ENCODE measurements at regions not wholly inside any gene's neighbourhood (a gene's known extent, or its start where the extent isn't known, plus 50 kb on each side); places are given as distances from the start of the nearest gene placed in this dataset.

GRCh38 chr18:76736309-76736708 lies 86.0 kb upstream of the ZNF236 start:
- Histone ChIP-seq H3K4me3 (ENCODE audit: low read depth in 2 of 2, low read length in 1 of 2) (no peak overlapping the region), H3K79me2 (ENCODE audit: insufficient read depth) (no peaks in the 10 kb centered on the region), H3K36me3 (replicated peaks in 1 of 2; ENCODE audit: control insufficient read depth in 1 of 2, insufficient read depth in 2 of 2, low read length in 1 of 2) (no peaks in the 10 kb centered on the region), H3K4me1 (ENCODE audit: control insufficient read depth in 1 of 2, insufficient read depth in 2 of 2, low read depth in 1 of 2, low read length in 1 of 2) (peaks cover 0 to 7% of the 10 kb centered on the region in 2 experiments; a peak in 1 of 4 replicates), H3K9me2 (no peaks in the 10 kb centered on the region), H3K9ac (no peak overlapping the region), H3F3A (replicated peaks; ENCODE audit: insufficient read depth) (no peaks in the 10 kb centered on the region), H3K4me2 (no peak overlapping the region), H3K9me3 (no peaks in the 10 kb centered on the region), H3K27me3 (ENCODE audit: insufficient read depth) (no peaks in the 10 kb centered on the region), H3K27ac (ENCODE audit: low read depth in 2 of 2, low read length in 1 of 2) (no peak overlapping the region), H2AFZ (ENCODE audit: low read depth) (no peak overlapping the region), H4K20me1 (ENCODE audit: insufficient read depth) (no peaks in the 10 kb centered on the region)
- DNase-seq, result no peak
- ChIA-PET CTCF (no interaction called here), POLR2A (no interaction called here)
- TF ChIP-seq EP300 (IDR thresholded peaks at IDR 0.05; ENCODE audit: borderline replicate concordance in 1 of 2, low read depth in 1 of 2, low read length in 1 of 2) (no peak), YY1 (IDR thresholded peaks at IDR 0.05; ENCODE audit: low read depth) (no peak), RCOR1 (IDR thresholded peaks at IDR 0.05; ENCODE audit: low read length) (no peak), IRF3 (IDR thresholded peaks at IDR 0.05; ENCODE audit: low read depth, low read length) (no peak), MEF2A (IDR thresholded peaks at IDR 0.05; ENCODE audit: borderline replicate concordance, low read depth) (no peak), GATA2 (CRISPR knock-in tag; IDR thresholded peaks at IDR 0.05) (no peak)
- TF ChIP-seq, protein P1, sequence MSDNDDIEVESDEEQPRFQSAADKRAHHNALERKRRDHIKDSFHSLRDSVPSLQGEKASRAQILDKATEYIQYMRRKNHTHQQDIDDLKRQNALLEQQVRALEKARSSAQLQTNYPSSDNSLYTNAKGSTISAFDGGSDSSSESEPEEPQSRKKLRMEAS (IDR thresholded peaks at IDR 0.05; ENCODE audit: low read depth), result no peak
- whole genome bisulfite sequencing (ENCODE audit: low lambda C conversion rate), result 52% methylated on average over 5 of the region's 18 CpGs

DNA sequence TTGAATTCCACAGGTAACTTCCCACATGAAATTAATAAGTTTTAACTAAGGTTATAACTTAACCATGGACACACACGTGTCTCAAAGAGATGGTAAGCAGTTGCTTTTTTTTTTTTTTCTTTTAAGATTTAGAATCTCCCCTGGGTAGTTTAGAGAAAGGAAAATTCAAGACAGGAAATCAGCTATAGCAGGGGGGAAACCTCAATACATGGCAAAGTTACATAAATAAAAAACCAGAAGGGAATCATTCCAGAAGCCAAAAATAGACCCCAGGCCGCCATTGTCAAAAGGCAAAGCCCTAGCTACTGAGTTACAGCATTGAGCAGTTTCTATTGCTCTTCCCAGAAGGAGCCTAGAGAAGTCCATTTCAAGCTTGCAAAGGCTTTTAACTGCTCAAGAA lies 91.5 kb upstream of the ZNF236 start:
- no peaks in the 10 kb centered on the region for H3K27me3 ChIP-seq (ENCODE audit: insufficient read depth)
- no peak overlapping the region for H3K4me2 ChIP-seq
- DNase-seq, result no peak
- no peak for TF ChIP-seq PBX3 (IDR thresholded peaks at IDR 0.05)
- TF ChIP-seq YY1 (IDR thresholded peaks at IDR 0.05; ENCODE audit: low read depth), result no peak
- no peak for TF ChIP-seq FOXM1 (IDR thresholded peaks at IDR 0.05; ENCODE audit: low read depth)
- H3K4me1 ChIP-seq (ENCODE audit: control insufficient read depth in 1 of 2, insufficient read depth in 2 of 2, low read depth in 1 of 2, low read length in 1 of 2), result no peaks in the 10 kb centered on the region
- no peak overlapping the region for H3K4me3 ChIP-seq (ENCODE audit: low read depth in 2 of 2, low read length in 1 of 2)
- no peak overlapping the region for H2AFZ ChIP-seq (ENCODE audit: low read depth)
- ChIA-PET CTCF (interaction anchor here (1.5 kb wide), 1 partner anchor 10 kb away, joined by 3 read pairs; no protein-coding TSS in a partner anchor), POLR2A (no interaction called here)
- H3K79me2 ChIP-seq (ENCODE audit: insufficient read depth), result no peaks in the 10 kb centered on the region
- H3K27ac ChIP-seq (ENCODE audit: low read depth in 2 of 2, low read length in 1 of 2), result no peak overlapping the region
- no peaks in the 10 kb centered on the region for H4K20me1 ChIP-seq (ENCODE audit: insufficient read depth)
- WGBS (ENCODE audit: low lambda C conversion rate), result 14% methylated on average over 2 of the region's 2 CpGs
- H3F3A ChIP-seq (replicated peaks; ENCODE audit: insufficient read depth), result no peaks in the 10 kb centered on the region
- no peak overlapping the region for H3K9ac ChIP-seq
- no peaks in the 10 kb centered on the region for H3K9me2 ChIP-seq
- H3K36me3 ChIP-seq (replicated peaks in 1 of 2; ENCODE audit: control insufficient read depth in 1 of 2, insufficient read depth in 2 of 2, low read length in 1 of 2), result no peaks in the 10 kb centered on the region
- no peaks in the 10 kb centered on the region for H3K9me3 ChIP-seq

- no peaks in the 10 kb centered on the region for H3K36me3 ChIP-seq (replicated peaks in 1 of 2; ENCODE audit: control insufficient read depth in 1 of 2, insufficient read depth in 2 of 2, low read length in 1 of 2)
- no peak for DNase-seq
- H2AFZ ChIP-seq (ENCODE audit: low read depth), result no peak overlapping the region
- no peaks in the 10 kb centered on the region for H3K9me3 ChIP-seq
- no peaks in the 10 kb centered on the region for H3K9me2 ChIP-seq
- H3K27ac ChIP-seq (ENCODE audit: low read depth in 2 of 2, low read length in 1 of 2), result no peak overlapping the region
- H3K4me2 ChIP-seq, result no peak overlapping the region
- no peaks in the 10 kb centered on the region for H4K20me1 ChIP-seq (ENCODE audit: insufficient read depth)
- no peak overlapping the region for H3K4me3 ChIP-seq (ENCODE audit: low read depth in 2 of 2, low read length in 1 of 2)
- H3K79me2 ChIP-seq (ENCODE audit: insufficient read depth), result no peaks in the 10 kb centered on the region
- ChIA-PET CTCF (no interaction called here), POLR2A (no interaction called here)
- no peaks in the 10 kb centered on the region for H3F3A ChIP-seq (replicated peaks; ENCODE audit: insufficient read depth)
- 5% methylated on average over 1 of the region's 1 CpG for WGBS (ENCODE audit: low lambda C conversion rate)
- no peaks in the 10 kb centered on the region for H3K4me1 ChIP-seq (ENCODE audit: control insufficient read depth in 1 of 2, insufficient read depth in 2 of 2, low read depth in 1 of 2, low read length in 1 of 2)
- no peak overlapping the region for H3K9ac ChIP-seq
- H3K27me3 ChIP-seq (ENCODE audit: insufficient read depth), result no peaks in the 10 kb centered on the region
- TF ChIP-seq GATA2 (CRISPR knock-in tag; IDR thresholded peaks at IDR 0.05) (no peak), RFX5 (IDR thresholded peaks at IDR 0.05; ENCODE audit: low read length) (no peak), MXI1 (IDR thresholded peaks at IDR 0.05; ENCODE audit: low read depth, low read length) (no peak), SMC3 (IDR thresholded peaks at IDR 0.05; ENCODE audit: low read depth, low read length) (no peak), YY1 (IDR thresholded peaks at IDR 0.05; ENCODE audit: low read depth) (no peak), CHD2 (IDR thresholded peaks at IDR 0.05; ENCODE audit: low read length, partially characterized antibody) (no peak), TEAD4 (IDR thresholded peaks at IDR 0.05; ENCODE audit: borderline replicate concordance, insufficient read depth) (no peak), ELF1 (IDR thresholded peaks at IDR 0.05) (no peak), REST (IDR thresholded peaks at IDR 0.05; ENCODE audit: low read depth, low read length) (no peak)
- TF ChIP-seq, protein P2, sequence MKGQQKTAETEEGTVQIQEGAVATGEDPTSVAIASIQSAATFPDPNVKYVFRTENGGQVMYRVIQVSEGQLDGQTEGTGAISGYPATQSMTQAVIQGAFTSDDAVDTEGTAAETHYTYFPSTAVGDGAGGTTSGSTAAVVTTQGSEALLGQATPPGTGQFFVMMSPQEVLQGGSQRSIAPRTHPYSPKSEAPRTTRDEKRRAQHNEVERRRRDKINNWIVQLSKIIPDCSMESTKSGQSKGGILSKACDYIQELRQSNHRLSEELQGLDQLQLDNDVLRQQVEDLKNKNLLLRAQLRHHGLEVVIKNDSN (IDR thresholded peaks at IDR 0.05; ENCODE audit: borderline replicate concordance, low read depth), result no peak
Observed at GRCh38 chr18:76727589-76727988, 94.8 kb upstream of the ZNF236 start.

Data from SK-N-SH (cell line).